ENCODE measurements at regions not wholly inside any gene's neighbourhood (a gene's known extent, or its start where the extent isn't known, plus 50 kb on each side); places are given as distances from the start of the nearest gene placed in this dataset.

DNA sequence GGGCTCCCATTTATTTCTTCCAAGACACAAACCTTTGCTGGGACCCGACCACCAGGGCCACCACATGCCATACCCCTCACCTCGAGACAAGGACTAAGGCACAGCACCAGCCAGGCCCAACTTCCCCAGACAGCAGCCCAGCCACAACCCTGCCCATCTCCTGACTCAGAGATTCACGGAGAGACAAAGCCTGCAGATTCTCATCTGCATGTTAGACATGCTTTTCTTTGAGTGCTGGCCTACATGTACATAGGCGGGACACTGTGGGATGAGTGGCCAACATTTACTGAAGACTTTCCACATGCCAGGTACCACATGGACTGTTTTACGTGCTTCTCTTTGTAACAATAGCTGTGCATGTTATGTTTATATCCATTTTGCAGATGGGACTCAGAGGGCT is 221.3 kb upstream of the ZMIZ1 start:
- no peak for TF ChIP-seq ZNF274 (IDR thresholded peaks at IDR 0.05; ENCODE audit: low read depth, low read length)
- no peak for TF ChIP-seq YY1 (IDR thresholded peaks at IDR 0.05; ENCODE audit: insufficient read depth, insufficient read length)
- no peak for TF ChIP-seq SUZ12 (IDR thresholded peaks at IDR 0.05; ENCODE audit: extremely low read depth, insufficient read depth, insufficient read length)
